CD4-positive, alpha-beta T cell treated with Interleukin-6 for 4 hours (primary cell): ENCODE measurements at regions not wholly inside any gene's neighbourhood (a gene's known extent, or its start where the extent isn't known, plus 50 kb on each side); places are given as distances from the start of the nearest gene placed in this dataset.

Source experiments
- DNase-seq: peaks from one replicate; pipeline ENCODE4 v3.0.0-alpha.2; 2020; ENCODE audit warnings: mixed read lengths

DNA sequence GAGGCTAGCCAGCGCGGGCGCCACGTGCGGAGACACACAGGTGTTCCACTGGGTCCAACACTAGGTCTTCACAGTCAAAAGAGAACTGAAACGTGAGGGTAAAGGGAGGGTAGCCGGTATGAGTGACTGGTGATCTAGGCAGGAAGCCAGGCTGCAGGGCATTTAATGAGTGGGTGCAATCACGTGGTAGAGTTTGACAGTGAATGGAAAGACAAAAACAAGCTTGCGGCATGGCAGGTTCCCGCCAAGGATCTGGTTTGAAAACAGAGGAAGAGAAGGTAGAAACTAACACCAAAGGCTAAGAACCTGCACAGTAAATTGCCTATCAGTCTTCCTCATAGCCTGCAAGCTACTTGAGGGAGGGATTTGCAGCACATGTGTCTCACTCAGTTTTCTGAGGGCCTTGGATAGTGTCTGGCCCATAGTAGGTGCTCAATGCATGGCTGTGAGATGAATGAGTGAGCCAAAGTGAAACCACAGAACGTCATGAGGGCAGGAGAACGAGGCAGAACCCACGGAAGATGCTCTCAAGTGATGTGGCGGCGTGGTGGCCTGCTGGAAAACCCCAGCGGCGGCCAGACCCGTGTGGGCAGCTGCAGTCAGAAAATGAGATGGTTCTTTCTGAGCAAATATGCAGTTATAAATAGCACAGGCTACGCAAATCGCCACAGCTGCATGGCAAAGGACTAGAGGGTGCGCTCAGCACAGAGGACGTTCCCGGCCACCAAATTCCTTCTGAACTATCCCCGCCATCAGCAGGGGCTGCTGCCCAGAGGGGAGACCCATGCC, 183.6 kb upstream of the NFE2L3 start:
- DNase-seq: peak; percentile 23

- no peak for DNase-seq
These were observed 181.6 kb upstream of the NFE2L3 start for GRCh38 chr7:25970356-25970755.

- no peak for DNase-seq
These were observed 181.1 kb upstream of the NFE2L3 start for GRCh38 chr7:25970911-25971310.

GRCh38 chr7:25976630-25977029, 175.4 kb upstream of the NFE2L3 start:
- DNase-seq: no peak

- no peak for DNase-seq
These were observed 173.5 kb upstream of the NFE2L3 start for GRCh38 chr7:25978466-25978865.

DNA sequence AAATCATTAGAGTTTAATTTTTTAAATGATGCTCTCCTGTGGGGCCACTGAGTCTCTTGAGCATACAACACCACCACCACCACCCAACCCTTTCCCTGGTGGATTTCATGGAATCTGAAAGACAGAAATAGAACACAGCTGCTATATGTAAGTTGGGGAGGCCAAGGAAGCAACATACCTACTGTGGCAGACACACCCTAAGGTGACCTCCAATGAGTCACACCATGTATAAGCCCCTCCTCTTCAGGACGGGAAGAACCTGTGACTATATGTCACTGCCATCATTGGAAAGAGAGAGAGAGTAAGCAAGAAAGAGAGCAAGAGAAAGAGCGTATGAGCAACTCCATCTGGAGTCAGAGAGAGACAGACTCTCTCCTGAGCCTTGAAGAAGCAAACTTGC, 172.4 kb upstream of the NFE2L3 start:
- no peak for DNase-seq

DNA sequence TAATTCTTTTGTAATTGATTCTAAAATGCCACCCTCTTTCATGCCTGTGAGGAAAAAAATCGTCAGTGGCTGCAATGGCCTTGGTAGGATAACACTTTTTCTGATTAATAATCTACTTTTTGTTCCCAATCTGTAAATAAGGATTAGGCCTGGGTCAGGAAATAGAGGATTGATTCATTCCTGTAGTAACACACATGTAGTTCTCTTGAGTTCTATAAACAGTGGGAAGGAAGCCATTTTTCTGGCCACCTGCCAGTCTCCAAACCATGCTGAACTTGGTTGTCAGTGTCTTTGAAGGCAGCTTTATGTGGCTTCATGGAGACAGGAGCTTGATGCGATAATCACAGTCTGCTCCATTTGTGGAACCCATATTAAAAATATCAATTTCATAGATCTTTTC, 169.3 kb upstream of the NFE2L3 start:
- DNase-seq: no peak

- DNase-seq: no peak
These were observed 166.8 kb upstream of the NFE2L3 start for GRCh38 chr7:25985196-25985595.

DNA sequence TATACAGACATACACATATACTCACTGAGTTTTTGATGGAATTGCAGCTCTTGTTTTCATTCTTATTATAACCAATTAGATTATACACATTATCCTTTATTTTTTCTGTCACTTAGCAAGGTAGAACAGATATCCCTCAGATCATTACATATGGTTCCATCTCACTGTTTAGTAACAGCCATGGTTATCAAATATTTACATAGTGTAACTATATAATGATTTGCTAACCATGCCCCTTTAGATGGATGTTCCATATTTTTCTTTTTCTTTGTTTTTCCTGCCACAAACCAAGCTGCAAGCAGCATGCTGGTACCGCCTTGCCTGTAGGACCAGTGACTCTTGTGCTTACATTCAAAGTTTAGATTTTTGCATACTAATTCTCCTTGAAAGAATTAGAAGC, 163.4 kb upstream of the NFE2L3 start:
- DNase-seq: no peak

- DNase-seq: no peak
These were observed 162.8 kb upstream of the NFE2L3 start for GRCh38 chr7:25989140-25989705.

DNA sequence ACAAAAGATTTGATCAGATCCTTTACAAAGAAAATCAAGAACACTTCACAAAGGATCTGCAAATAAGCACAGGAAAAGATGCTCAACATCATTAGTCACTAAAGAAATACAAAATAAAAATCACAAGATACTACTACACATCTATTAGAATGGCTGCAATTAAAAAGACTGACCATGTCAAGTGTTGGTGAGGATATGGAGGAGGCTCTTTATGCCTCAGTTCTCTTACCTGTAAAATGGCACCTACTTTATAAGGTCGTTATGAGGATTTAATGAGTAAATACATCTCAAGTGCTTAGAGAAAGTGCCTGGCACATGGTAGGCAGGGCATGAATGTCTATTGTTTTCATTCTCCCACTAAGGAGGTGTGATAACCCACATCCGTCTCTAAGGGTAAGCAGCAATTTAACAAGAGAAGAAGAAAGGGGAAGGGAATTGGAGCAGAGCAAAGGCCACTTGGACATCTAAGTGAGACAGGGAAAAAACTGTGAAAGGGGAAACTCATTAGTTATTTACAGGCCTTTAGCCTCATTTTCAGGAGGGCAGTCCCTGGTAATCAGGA, 157.5 kb upstream of the NFE2L3 start:
- DNase-seq: no peak

DNA sequence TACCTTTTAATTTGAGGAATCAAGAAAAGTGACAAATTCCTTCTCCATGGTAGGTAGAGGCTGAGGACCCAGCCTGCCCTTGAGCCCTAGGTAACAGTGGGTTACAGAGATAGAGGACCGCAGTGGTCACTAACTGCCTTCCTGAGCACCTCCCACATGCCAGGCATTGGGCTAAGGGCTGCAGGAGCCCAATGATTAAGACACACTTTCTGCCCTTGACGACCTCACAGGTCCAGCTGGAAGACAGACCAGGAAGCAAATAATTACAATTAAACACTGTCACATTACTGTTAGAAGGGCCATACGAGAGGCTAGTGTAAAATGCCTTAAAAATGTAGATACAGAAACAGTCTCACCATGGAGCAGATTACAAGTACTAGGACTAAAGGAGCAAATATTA, 156.8 kb upstream of the NFE2L3 start:
- DNase-seq: no peak

DNA sequence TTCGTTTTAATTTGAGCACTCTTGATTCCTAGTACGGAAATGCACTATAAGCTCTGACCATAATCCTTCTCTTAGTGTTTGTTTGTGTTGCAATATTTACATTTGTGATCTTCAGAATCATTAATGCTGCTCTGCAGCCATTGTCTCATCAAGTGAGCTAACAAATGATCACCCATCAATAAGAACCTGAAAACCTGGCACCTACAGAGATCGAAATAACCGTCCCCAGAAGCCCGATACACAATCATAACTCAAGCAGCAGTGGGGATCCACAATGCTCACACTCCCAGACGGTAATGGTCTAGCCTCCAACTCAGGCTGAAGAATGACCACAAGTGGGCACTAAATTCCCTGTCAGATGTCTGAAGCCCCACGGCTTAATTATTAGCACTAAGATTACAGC, 156.0 kb upstream of the NFE2L3 start:
- no peak for DNase-seq

DNA sequence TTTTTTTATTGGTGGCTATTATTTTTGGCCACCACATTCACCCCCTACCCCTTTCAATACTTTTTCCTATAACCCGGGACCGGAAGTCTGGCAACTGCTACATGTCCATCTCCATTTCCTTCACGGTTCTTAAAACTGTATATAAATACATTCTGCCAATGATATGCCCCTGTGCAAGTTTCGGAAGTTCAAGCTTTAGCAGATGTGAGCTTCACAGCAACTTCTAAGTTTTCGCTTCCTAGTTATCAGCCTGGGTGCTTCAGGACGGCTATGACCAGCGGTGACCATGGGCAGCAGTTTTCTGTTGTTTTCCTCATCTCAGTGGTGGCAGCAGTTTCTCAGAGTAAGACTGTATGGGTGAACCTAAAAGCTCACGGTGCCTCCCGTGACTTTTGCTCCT, 153.5 kb upstream of the NFE2L3 start:
- DNase-seq: no peak

DNA sequence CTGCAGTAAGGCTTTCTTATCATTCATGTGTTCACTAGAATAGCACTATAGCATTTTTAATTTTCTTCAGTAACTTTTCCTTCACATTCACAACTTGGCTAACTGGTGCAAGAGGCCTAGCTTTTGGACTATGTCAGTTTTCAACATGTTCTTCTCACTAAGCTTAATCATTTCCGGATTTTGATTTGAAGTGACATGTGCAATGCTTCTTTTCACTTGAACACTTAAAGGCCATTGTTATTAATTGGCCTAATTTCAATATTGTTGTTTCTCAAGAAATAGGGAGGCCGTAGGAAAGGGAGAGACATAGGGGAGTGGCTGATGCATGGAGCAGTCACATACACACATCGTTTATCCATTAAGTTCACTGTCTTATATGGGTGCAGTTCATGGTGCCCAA, 151.2 kb upstream of the NFE2L3 start:
- no peak for DNase-seq

DNA sequence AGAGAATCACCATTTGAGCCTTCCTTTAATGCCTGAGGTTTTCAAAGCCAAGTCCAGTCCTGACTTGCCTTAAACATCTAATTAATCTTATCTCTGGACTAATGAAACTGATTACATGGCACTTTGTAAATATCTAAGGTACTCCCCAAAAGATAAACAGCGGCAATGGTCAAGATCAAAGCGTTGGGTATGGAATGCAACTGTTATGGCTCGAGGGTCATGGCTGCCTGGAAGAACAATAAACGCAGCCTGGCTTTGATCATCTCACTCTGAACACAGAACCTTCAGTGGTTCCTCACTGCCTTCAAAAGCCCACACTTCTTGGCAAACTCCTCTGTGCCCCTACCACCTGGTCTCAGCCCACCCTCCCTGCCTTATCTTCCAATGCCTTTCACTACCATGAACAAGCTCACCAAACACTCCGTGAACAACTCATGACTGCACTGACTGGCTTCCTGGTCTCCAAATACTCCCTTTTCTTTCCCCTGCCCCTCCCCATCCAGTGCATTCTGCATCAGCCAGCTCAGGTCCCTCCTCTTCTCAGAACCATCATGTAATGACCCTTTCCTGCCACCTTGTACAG, 150.2 kb upstream of the NFE2L3 start:
- DNase-seq: no peak

GRCh38 chr7:26005683-26006410, 146.2 kb upstream of the NFE2L3 start:
- no peak for DNase-seq

DNA sequence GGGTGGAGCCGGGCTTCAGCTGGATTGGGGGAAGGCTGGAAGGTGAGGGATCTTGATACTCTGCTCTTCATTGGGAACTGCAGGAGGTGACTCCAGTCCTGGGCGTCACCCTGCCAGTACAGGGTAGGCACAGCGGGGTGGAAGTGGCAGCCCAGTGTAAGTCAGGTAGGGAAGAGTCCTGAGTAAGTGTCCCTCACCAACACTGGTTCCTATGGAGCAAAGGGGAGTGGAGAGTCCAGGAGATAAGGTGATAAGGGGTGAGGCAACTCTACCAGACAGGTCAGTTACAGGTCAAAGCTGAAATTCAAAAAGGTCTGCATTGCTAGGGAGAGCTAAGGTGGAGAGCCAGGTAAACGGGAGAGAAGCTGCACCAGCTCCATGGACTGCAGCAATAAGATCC, 145.6 kb upstream of the NFE2L3 start:
- no peak for DNase-seq

- DNase-seq: no peak
These were observed 144.5 kb upstream of the NFE2L3 start for GRCh38 chr7:26007510-26007909.

- DNase-seq: no peak
These were observed 143.6 kb upstream of the NFE2L3 start for GRCh38 chr7:26008428-26008827.

GRCh38 chr7:26011039-26011696, 140.8 kb upstream of the NFE2L3 start:
- DNase-seq: no peak

- DNase-seq: no peak
These were observed 138.4 kb upstream of the NFE2L3 start for GRCh38 chr7:26013551-26014083.

DNA sequence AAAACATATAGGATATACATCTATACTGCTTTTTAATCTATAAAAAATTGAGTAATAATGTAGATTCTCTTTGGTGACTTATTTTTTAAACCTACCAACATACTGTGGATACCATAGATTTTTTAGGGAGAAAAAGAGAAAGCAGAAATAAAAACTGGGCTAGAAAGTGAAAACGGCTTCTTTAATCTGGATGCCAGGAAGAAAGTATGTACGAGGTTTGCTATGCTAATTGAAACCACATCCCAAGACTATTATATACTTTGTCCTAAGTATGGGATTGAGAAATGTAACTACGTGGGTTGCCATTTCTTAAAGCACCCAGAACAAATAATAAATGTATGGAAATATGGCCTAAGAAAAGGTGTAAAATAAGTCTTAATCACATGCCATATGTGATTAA, 129.0 kb upstream of the NFE2L3 start:
- no peak for DNase-seq
